Fibroblast of lung (primary cell): ENCODE measurements at regions not wholly inside any gene's neighbourhood (a gene's known extent, or its start where the extent isn't known, plus 50 kb on each side); places are given as distances from the start of the nearest gene placed in this dataset.
A peak's percentile ranks its signal among the peaks of the same experiment; 100 is the strongest.

Source experiments
- DNase-seq, 2 donors: peaks; one replicate each; pipeline versions ENCODE4 v3.0.0 to v3.0.0-alpha.2; 2010; ENCODE audit warnings: low read depth in 2 of 2
- H2AFZ ChIP-seq: 2 replicates; pipeline ENCODE4 v1.5.1; 2012; ENCODE audit warnings: low read length, control low read depth, inconsistent platforms
- H3K27ac ChIP-seq: 2 replicates; pipeline ENCODE4 v1.5.1; 2011; ENCODE audit warnings: low read length, control low read depth; ENCODE audit not compliant: insufficient read depth
- H3K27me3 ChIP-seq: 2 replicates; pipeline ENCODE4 v1.5.1; 2011; ENCODE audit warnings: mild to moderate bottlenecking, low read length; ENCODE audit not compliant: control insufficient read depth, insufficient read depth
- H3K36me3 ChIP-seq: 2 replicates; pipeline ENCODE4 v1.5.1; 2011; ENCODE audit warnings: low read length; ENCODE audit not compliant: control insufficient read depth, insufficient read depth
- H3K4me1 ChIP-seq: 2 replicates; pipeline ENCODE4 v1.5.1; 2011; ENCODE audit warnings: low read length; ENCODE audit not compliant: control insufficient read depth, insufficient read depth; ENCODE audit errors: extremely low read depth
- H3K4me2 ChIP-seq: 2 replicates; pipeline ENCODE4 v1.5.1; 2011; ENCODE audit warnings: low read length, control low read depth; ENCODE audit not compliant: insufficient read depth; ENCODE audit errors: extremely low read depth
- H3K4me3 ChIP-seq, 4 experiments: fragments of 200-600 bp in 1 of 4; sonication (generic) in 1 of 4; replicated peaks in 1 of 4; 2 replicates each; pipeline ENCODE4 v1.5.1; 2011 to 2016; ENCODE audit warnings: low read length in 4 of 4, low read depth in 3 of 4, mild to moderate bottlenecking in 3 of 4, control low read depth in 2 of 4, inconsistent platforms in 1 of 4, mixed read lengths in 1 of 4; ENCODE audit not compliant: insufficient read depth in 1 of 4; ENCODE audit errors: control extremely low read depth in 1 of 4
- H3K79me2 ChIP-seq: 2 replicates; pipeline ENCODE4 v1.5.1; 2012; ENCODE audit warnings: mild to moderate bottlenecking, low read length, inconsistent platforms; ENCODE audit not compliant: control insufficient read depth, insufficient read depth
- H3K9ac ChIP-seq: 2 replicates; pipeline ENCODE4 v1.5.1; 2011; ENCODE audit warnings: mild to moderate bottlenecking, low read length, control low read depth; ENCODE audit not compliant: insufficient read depth
- H3K9me3 ChIP-seq: 2 replicates; pipeline ENCODE4 v1.5.1; 2012; ENCODE audit warnings: low read depth, low read length; ENCODE audit not compliant: control insufficient read depth, insufficient read depth
- H4K20me1 ChIP-seq: 2 replicates; pipeline ENCODE4 v1.5.1; 2011; ENCODE audit warnings: low read length; ENCODE audit not compliant: control insufficient read depth, insufficient read depth; ENCODE audit errors: extremely low read depth
- CTCF ChIP-seq, 2 donors: IDR thresholded peaks in 1 of 2; conservative IDR thresholded peaks in 1 of 2; 1 replicate in 1 of 2; 2 replicates in 1 of 2; pipeline ENCODE4 v1.5.1; 2011 to 2012; ENCODE audit warnings: low read length in 2 of 2, control low read depth in 1 of 2, inconsistent platforms in 1 of 2, low read depth in 1 of 2, mild to moderate bottlenecking in 1 of 2
- EZH2 ChIP-seq: IDR thresholded peaks from 2 replicates; pipeline ENCODE4 v1.5.1; 2012; ENCODE audit warnings: low read length, control low read depth, mild to moderate bottlenecking; ENCODE audit errors: missing control alignments

DNA sequence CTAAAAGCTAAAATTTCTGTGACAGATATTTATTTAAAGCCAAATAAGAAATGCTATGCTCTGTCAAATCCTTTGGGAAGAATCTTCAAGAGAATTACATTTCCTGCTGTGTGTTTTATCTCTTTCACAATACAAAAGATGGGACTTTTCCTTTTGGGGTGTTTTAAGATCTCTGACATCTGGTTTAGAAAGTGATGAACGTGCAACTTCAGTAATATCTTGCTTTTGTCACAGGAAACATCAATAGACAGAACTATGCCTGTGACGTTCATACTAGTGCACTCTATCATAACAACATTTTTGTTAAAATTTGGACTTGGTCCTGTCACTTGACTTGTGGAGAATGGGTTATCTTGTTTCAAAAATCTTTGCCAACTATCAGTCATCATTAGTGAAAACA, 195.7 kb upstream of the KCNMB2 start:
- Histone ChIP-seq H3K9ac (no peak overlapping the region), H3K4me2 (no peak overlapping the region), H3K4me1 (no peaks in the 10 kb centered on the region), H3K27ac (no peak overlapping the region), H4K20me1 (no peaks in the 10 kb centered on the region), H2AFZ (no peak overlapping the region), H3K36me3 (no peaks in the 10 kb centered on the region), H3K9me3 (no peaks in the 10 kb centered on the region), H3K79me2 (no peaks in the 10 kb centered on the region), H3K4me3 (no peak overlapping the region), H3K27me3 (no peaks in the 10 kb centered on the region)
- no peak for DNase-seq
- TF ChIP-seq EZH2 (no peak), CTCF (conservative IDR thresholded peaks at IDR 0.05 in 1 of 2, IDR thresholded peaks at IDR 0.05 in 1 of 2; ENCODE audit: low read depth in 1 of 2, low read length in 2 of 2) (no peak)

GRCh38 chr3:178341636-178342035, 194.6 kb upstream of the KCNMB2 start:
- no peak for DNase-seq
- no peaks in the 10 kb centered on the region for H3K4me1 ChIP-seq
- H3K4me2 ChIP-seq, result no peak overlapping the region
- no peaks in the 10 kb centered on the region for H3K79me2 ChIP-seq
- no peak overlapping the region for H2AFZ ChIP-seq
- H3K36me3 ChIP-seq, result no peaks in the 10 kb centered on the region
- H4K20me1 ChIP-seq, result no peaks in the 10 kb centered on the region
- H3K9ac ChIP-seq, result no peak overlapping the region
- H3K4me3 ChIP-seq, result no peak overlapping the region
- no peaks in the 10 kb centered on the region for H3K27me3 ChIP-seq
- no peaks in the 10 kb centered on the region for H3K9me3 ChIP-seq
- H3K27ac ChIP-seq, result no peak overlapping the region
- no peak for TF ChIP-seq CTCF (conservative IDR thresholded peaks at IDR 0.05 in 1 of 2, IDR thresholded peaks at IDR 0.05 in 1 of 2; ENCODE audit: low read depth in 1 of 2, low read length in 2 of 2)
- TF ChIP-seq EZH2, result no peak

- Histone ChIP-seq H3K27ac (no peak overlapping the region), H3K9ac (no peak overlapping the region), H3K36me3 (no peaks in the 10 kb centered on the region), H2AFZ (no peak overlapping the region), H3K4me3 (no peak overlapping the region), H3K9me3 (no peaks in the 10 kb centered on the region), H3K4me1 (no peaks in the 10 kb centered on the region), H3K4me2 (no peak overlapping the region), H4K20me1 (no peaks in the 10 kb centered on the region), H3K27me3 (no peaks in the 10 kb centered on the region), H3K79me2 (no peaks in the 10 kb centered on the region)
- DNase-seq, result peak in 1 of 2 donors; percentile 45
- TF ChIP-seq CTCF (conservative IDR thresholded peaks at IDR 0.05 in 1 of 2, IDR thresholded peaks at IDR 0.05 in 1 of 2; ENCODE audit: low read depth in 1 of 2, low read length in 2 of 2) (no peak), EZH2 (no peak)
Measured at GRCh38 chr3:178342111-178342510, 194.1 kb upstream of the KCNMB2 start.
